ENCODE measurements at regions not wholly inside any gene's neighbourhood (a gene's known extent, or its start where the extent isn't known, plus 50 kb on each side); places are given as distances from the start of the nearest gene placed in this dataset.

DNA sequence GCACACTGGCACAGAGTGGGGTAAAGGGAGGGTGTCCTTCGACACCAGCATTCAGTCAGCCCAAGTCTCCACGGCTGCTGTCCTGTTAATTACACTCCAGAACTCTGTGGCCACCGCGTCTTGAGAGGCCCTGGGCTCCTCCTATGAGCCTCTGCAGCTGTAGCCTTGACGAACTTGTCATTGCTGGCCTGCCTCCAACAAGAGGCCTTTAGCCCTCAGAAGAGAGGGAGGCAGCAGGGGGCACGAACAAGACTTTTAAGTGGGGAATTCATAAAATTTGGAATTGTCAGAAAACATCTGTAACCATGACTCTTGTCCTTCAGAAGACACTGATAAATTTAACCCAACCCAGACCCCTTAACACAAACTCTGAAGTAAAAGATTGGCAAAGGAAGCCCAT, 241.9 kb downstream of the UQCRFS1 start:
- Mint-ChIP-seq H3K36me3 (no peaks in the 10 kb centered on the region), H3K27me3 (ENCODE audit: low read depth) (no peaks in the 10 kb centered on the region), H3K9me3 (no peaks in the 10 kb centered on the region), H3K4me3 (no peak overlapping the region), H3K4me1 (peaks cover 11% of the 10 kb centered on the region; the same call in 1 of the 2 replicates), H3K27ac (no peak overlapping the region)
- DNase-seq (ENCODE audit: low spot score) (no peak), ATAC-seq (no peak)
- ChIA-PET POLR2A (no interaction called here), CTCF (interaction anchor here (1.6 kb wide), 1 partner anchor 28 kb away, joined by 4 read pairs; no protein-coding TSS in a partner anchor)
- TF ChIP-seq CBFB (CRISPR knock-in tag; IDR thresholded peaks at IDR 0.05; ENCODE audit: low read depth) (no peak), RELA (CRISPR knock-in tag; IDR thresholded peaks at IDR 0.05; ENCODE audit: borderline replicate concordance) (no peak), SMAD3 (CRISPR knock-in tag; IDR thresholded peaks at IDR 0.05; ENCODE audit: borderline replicate concordance) (no peak), ZNF219 (CRISPR knock-in tag; IDR thresholded peaks at IDR 0.05; ENCODE audit: borderline replicate concordance) (no peak), MYBL2 (CRISPR knock-in tag; IDR thresholded peaks at IDR 0.05) (no peak), FOXJ3 (CRISPR knock-in tag; IDR thresholded peaks at IDR 0.05; ENCODE audit: borderline replicate concordance) (no peak), NR1H2 (CRISPR knock-in tag; IDR thresholded peaks at IDR 0.05) (no peak)
- TF ChIP-seq, protein P1, sequence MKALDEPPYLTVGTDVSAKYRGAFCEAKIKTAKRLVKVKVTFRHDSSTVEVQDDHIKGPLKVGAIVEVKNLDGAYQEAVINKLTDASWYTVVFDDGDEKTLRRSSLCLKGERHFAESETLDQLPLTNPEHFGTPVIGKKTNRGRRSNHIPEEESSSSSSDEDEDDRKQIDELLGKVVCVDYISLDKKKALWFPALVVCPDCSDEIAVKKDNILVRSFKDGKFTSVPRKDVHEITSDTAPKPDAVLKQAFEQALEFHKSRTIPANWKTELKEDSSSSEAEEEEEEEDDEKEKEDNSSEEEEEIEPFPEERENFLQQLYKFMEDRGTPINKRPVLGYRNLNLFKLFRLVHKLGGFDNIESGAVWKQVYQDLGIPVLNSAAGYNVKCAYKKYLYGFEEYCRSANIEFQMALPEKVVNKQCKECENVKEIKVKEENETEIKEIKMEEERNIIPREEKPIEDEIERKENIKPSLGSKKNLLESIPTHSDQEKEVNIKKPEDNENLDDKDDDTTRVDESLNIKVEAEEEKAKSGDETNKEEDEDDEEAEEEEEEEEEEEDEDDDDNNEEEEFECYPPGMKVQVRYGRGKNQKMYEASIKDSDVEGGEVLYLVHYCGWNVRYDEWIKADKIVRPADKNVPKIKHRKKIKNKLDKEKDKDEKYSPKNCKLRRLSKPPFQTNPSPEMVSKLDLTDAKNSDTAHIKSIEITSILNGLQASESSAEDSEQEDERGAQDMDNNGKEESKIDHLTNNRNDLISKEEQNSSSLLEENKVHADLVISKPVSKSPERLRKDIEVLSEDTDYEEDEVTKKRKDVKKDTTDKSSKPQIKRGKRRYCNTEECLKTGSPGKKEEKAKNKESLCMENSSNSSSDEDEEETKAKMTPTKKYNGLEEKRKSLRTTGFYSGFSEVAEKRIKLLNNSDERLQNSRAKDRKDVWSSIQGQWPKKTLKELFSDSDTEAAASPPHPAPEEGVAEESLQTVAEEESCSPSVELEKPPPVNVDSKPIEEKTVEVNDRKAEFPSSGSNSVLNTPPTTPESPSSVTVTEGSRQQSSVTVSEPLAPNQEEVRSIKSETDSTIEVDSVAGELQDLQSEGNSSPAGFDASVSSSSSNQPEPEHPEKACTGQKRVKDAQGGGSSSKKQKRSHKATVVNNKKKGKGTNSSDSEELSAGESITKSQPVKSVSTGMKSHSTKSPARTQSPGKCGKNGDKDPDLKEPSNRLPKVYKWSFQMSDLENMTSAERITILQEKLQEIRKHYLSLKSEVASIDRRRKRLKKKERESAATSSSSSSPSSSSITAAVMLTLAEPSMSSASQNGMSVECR (CRISPR knock-in tag; IDR thresholded peaks at IDR 0.05; ENCODE audit: borderline replicate concordance) = no peak
- TF ChIP-seq, protein P2, sequence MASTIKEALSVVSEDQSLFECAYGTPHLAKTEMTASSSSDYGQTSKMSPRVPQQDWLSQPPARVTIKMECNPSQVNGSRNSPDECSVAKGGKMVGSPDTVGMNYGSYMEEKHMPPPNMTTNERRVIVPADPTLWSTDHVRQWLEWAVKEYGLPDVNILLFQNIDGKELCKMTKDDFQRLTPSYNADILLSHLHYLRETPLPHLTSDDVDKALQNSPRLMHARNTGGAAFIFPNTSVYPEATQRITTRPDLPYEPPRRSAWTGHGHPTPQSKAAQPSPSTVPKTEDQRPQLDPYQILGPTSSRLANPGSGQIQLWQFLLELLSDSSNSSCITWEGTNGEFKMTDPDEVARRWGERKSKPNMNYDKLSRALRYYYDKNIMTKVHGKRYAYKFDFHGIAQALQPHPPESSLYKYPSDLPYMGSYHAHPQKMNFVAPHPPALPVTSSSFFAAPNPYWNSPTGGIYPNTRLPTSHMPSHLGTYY (CRISPR knock-in tag; IDR thresholded peaks at IDR 0.05) = no peak

DNA sequence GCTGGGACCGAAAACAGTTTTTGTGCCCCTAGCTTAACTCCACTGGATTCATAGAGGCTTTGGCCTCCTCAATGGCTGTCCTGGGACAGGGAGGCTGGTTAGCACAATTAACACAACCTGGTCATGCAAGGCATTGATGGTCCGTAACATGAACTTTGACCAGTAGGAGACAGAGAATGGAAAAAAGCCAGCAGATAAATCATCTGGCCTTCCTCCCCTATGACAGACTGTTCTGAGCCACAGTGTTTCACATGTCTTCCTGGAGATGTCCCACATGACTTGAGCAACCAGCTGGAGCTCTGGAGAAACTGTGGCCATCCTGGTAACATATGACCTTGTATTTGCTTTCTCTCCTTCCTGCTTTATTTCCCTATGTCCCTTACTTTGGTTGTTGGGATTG, 244.2 kb downstream of the UQCRFS1 start:
- no peak for DNase-seq (ENCODE audit: low spot score)
- Mint-ChIP-seq H3K36me3 (no peaks in the 10 kb centered on the region), H3K9me3 (no peaks in the 10 kb centered on the region), H3K27ac (no peak overlapping the region), H3K27me3 (ENCODE audit: low read depth) (no peaks in the 10 kb centered on the region), H3K4me1 (peaks cover 11% of the 10 kb centered on the region; the same call in 1 of the 2 replicates), H3K4me3 (no peak overlapping the region)
- POLR2A ChIA-PET = no interaction called here
- no peak for TF ChIP-seq NFE2L1 (CRISPR knock-in tag; IDR thresholded peaks at IDR 0.05)
- TF ChIP-seq, protein P3, sequence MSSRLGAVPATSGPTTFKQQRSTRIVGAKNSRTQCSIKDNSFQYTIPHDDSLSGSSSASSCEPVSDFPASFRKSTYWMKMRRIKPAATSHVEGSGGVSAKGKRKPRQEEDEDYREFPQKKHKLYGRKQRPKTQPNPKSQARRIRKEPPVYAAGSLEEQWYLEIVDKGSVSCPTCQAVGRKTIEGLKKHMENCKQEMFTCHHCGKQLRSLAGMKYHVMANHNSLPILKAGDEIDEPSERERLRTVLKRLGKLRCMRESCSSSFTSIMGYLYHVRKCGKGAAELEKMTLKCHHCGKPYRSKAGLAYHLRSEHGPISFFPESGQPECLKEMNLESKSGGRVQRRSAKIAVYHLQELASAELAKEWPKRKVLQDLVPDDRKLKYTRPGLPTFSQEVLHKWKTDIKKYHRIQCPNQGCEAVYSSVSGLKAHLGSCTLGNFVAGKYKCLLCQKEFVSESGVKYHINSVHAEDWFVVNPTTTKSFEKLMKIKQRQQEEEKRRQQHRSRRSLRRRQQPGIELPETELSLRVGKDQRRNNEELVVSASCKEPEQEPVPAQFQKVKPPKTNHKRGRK (CRISPR knock-in tag; IDR thresholded peaks at IDR 0.05; ENCODE audit: borderline replicate concordance) = no peak
- no peak for TF ChIP-seq ZNF317 (CRISPR knock-in tag; IDR thresholded peaks at IDR 0.05; ENCODE audit: borderline replicate concordance, low read depth)
- TF ChIP-seq TP53 (CRISPR knock-in tag; IDR thresholded peaks at IDR 0.05) = no peak
- no peak for TF ChIP-seq HMGA2 (CRISPR knock-in tag; IDR thresholded peaks at IDR 0.05)
- TF ChIP-seq, protein P4, sequence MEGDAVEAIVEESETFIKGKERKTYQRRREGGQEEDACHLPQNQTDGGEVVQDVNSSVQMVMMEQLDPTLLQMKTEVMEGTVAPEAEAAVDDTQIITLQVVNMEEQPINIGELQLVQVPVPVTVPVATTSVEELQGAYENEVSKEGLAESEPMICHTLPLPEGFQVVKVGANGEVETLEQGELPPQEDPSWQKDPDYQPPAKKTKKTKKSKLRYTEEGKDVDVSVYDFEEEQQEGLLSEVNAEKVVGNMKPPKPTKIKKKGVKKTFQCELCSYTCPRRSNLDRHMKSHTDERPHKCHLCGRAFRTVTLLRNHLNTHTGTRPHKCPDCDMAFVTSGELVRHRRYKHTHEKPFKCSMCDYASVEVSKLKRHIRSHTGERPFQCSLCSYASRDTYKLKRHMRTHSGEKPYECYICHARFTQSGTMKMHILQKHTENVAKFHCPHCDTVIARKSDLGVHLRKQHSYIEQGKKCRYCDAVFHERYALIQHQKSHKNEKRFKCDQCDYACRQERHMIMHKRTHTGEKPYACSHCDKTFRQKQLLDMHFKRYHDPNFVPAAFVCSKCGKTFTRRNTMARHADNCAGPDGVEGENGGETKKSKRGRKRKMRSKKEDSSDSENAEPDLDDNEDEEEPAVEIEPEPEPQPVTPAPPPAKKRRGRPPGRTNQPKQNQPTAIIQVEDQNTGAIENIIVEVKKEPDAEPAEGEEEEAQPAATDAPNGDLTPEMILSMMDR (IDR thresholded peaks at IDR 0.05) = no peak
- no peak for TF ChIP-seq TEAD4 (CRISPR knock-in tag; IDR thresholded peaks at IDR 0.05)
- no peak for TF ChIP-seq MXD4 (CRISPR knock-in tag; IDR thresholded peaks at IDR 0.05; ENCODE audit: borderline replicate concordance)
- TF ChIP-seq JUN (CRISPR knock-in tag; IDR thresholded peaks at IDR 0.05) = no peak
- ATAC-seq = no peak
- CTCF ChIA-PET = no interaction called here

Data from WTC11 (cell line).